Smooth muscle cell (in vitro differentiated cells): ENCODE measurements at regions not wholly inside any gene's neighbourhood (a gene's known extent, or its start where the extent isn't known, plus 50 kb on each side); places are given as distances from the start of the nearest gene placed in this dataset.

Source experiments
- DNase-seq: peaks from one replicate; lab custom pipeline; 2025; ENCODE audit not compliant: unreplicated experiment; lab: John Stamatoyannopoulos, UW
- H2AFZ ChIP-seq: fragments of 200-600 bp; sonication (generic); 2 replicates; pipeline ENCODE4 v1.6.0; 2016; ENCODE audit warnings: antibody characterized with exemption, low read depth, mild to moderate bottlenecking
- H3F3A ChIP-seq: fragments of 200-600 bp; sonication (generic); 2 replicates; pipeline ENCODE4 v1.6.0; 2017; ENCODE audit warnings: antibody characterized with exemption, low read depth
- H3K27ac ChIP-seq: fragments of 200-600 bp; sonication (generic); 2 replicates; pipeline ENCODE4 v1.5.1; 2016; ENCODE audit warnings: low read depth, mild to moderate bottlenecking
- H3K27me3 ChIP-seq: fragments of 200-600 bp; sonication (generic); 2 replicates; pipeline ENCODE4 v1.6.1; 2016; ENCODE audit warnings: low read depth, mild to moderate bottlenecking
- H3K36me3 ChIP-seq: fragments of 200-600 bp; sonication (generic); 2 replicates; pipeline ENCODE4 v1.5.1; 2016; ENCODE audit warnings: low read depth
- H3K4me1 ChIP-seq: fragments of 200-600 bp; sonication (generic); 2 replicates; pipeline ENCODE4 v1.5.1; 2016; ENCODE audit warnings: low read depth
- H3K4me2 ChIP-seq: fragments of 200-600 bp; sonication (generic); 2 replicates; pipeline ENCODE4 v1.6.0; 2016; ENCODE audit warnings: mild to moderate bottlenecking
- H3K4me3 ChIP-seq: fragments of 200-600 bp; sonication (generic); 2 replicates; pipeline ENCODE4 v1.5.1; 2016; ENCODE audit warnings: mild to moderate bottlenecking
- H3K79me2 ChIP-seq: fragments of 200-600 bp; sonication (generic); 2 replicates; pipeline ENCODE4 v1.6.0; 2016; ENCODE audit warnings: low read depth, mild to moderate bottlenecking
- H3K9ac ChIP-seq: fragments of 200-600 bp; sonication (generic); 2 replicates; pipeline ENCODE4 v1.6.0; 2016; ENCODE audit warnings: low read depth
- H3K9me3 ChIP-seq: fragments of 200-600 bp; sonication (generic); replicated peaks from 2 replicates; pipeline ENCODE4 v1.5.1; 2016; ENCODE audit warnings: low read depth
- H4K20me1 ChIP-seq: fragments of 200-600 bp; sonication (generic); 2 replicates; pipeline ENCODE4 v1.6.0; 2016; ENCODE audit warnings: low read depth
- WGBS: methylation state at CpG from one replicate; pipeline ENCODE4 v1.1.7; 2016; ENCODE audit warnings: low lambda C conversion rate; 5-methylcytosine and 5-hydroxymethylcytosine counted together
- TF ChIP-seq, protein P1 (sequence below): fragments of 200-600 bp; sonication (generic); IDR thresholded peaks from 2 replicates; pipeline ENCODE4 v1.5.1; 2017; ENCODE audit warnings: borderline replicate concordance, mild to moderate bottlenecking, antibody characterized with exemption; ENCODE audit not compliant: insufficient read depth, poor library complexity, severe bottlenecking

DNA sequence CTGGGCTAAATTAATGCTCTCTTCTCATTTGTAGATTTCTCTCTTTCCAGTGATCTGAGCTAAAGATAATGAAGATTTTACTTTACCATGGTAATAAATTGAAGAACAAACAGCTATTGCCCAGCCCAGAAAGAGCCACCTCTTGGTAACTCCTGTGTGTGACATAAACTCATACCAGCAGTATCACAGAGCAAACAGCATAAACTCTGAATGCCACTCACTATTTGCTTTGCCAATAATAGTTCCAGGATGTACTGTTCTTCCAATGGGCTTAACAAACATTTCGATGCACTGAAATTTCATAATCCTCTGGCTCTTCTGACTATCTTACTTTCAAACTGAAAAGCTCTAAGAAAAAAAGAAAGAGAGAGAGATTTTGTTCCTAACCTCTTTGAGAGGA lies 69.8 kb upstream of the RASEF start:
- Histone ChIP-seq H3K9ac (no peak overlapping the region), H3K27ac (no peak overlapping the region), H3K4me3 (no peak overlapping the region), H3K9me3 (no peaks in the 10 kb centered on the region), H3K36me3 (no peaks in the 10 kb centered on the region), H3K79me2 (no peaks in the 10 kb centered on the region), H4K20me1 (no peaks in the 10 kb centered on the region), H3K4me1 (no peaks in the 10 kb centered on the region), H2AFZ (no peak overlapping the region), H3F3A (no peaks in the 10 kb centered on the region), H3K27me3 (peaks cover 8% of the 10 kb centered on the region), H3K4me2 (no peak overlapping the region)
- DNase-seq, result no peak
- 79% methylated on average over 1 of the region's 1 CpG for WGBS
- TF ChIP-seq, protein P1, sequence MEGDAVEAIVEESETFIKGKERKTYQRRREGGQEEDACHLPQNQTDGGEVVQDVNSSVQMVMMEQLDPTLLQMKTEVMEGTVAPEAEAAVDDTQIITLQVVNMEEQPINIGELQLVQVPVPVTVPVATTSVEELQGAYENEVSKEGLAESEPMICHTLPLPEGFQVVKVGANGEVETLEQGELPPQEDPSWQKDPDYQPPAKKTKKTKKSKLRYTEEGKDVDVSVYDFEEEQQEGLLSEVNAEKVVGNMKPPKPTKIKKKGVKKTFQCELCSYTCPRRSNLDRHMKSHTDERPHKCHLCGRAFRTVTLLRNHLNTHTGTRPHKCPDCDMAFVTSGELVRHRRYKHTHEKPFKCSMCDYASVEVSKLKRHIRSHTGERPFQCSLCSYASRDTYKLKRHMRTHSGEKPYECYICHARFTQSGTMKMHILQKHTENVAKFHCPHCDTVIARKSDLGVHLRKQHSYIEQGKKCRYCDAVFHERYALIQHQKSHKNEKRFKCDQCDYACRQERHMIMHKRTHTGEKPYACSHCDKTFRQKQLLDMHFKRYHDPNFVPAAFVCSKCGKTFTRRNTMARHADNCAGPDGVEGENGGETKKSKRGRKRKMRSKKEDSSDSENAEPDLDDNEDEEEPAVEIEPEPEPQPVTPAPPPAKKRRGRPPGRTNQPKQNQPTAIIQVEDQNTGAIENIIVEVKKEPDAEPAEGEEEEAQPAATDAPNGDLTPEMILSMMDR, result no peak

DNA sequence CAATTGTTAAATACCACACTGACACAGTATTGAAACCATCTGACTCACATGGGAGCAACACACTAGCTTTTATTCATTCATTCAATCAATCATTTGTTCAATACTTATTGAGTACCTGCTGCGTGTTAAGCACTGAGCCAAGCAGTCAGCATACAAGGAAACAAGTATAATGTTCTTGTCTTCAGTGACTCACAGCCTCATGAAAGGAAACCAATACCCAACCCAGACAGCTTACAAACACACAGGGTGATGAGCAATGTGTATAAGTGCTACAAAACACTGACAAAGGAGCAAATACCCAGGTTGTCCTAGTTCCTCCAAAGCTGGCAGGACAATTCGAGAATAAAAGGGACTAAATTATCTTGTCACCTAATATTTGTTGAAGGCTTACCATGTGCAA lies 67.6 kb upstream of the RASEF start:
- Histone ChIP-seq H4K20me1 (no peaks in the 10 kb centered on the region), H3K36me3 (no peaks in the 10 kb centered on the region), H3K9me3 (no peaks in the 10 kb centered on the region), H2AFZ (no peak overlapping the region), H3K79me2 (no peaks in the 10 kb centered on the region), H3K27me3 (no peaks in the 10 kb centered on the region), H3K4me1 (no peaks in the 10 kb centered on the region), H3K4me2 (no peak overlapping the region), H3K27ac (no peak overlapping the region), H3F3A (no peaks in the 10 kb centered on the region), H3K9ac (no peak overlapping the region), H3K4me3 (no peak overlapping the region)
- DNase-seq, result no peak
- WGBS, result 70% methylated on average over 2 of the region's 2 CpGs
- TF ChIP-seq, protein P1, result no peak

DNA sequence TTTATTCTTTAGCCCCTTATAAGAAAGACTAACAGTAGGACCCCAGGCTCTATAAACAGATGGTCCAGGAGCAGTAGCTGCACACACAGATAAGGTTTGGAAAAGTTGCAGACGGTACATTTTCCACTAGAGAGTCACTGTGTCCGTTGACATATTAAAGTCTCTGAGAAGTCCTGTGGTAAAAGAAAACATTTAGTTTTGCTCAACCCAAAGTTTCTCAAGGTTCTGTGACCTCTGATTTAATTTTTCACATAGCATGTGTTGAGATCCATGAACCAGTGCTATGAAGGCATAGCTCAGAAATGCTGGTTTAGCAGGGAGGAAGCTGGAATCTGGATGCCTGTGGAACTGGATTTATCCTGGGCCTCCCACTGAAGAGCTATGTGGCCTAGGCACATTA lies 62.7 kb upstream of the RASEF start:
- no peak overlapping the region for H3K27ac ChIP-seq
- no peak overlapping the region for H2AFZ ChIP-seq
- H3K27me3 ChIP-seq, result no peaks in the 10 kb centered on the region
- no peak overlapping the region for H3K4me2 ChIP-seq
- no peaks in the 10 kb centered on the region for H3F3A ChIP-seq
- H3K79me2 ChIP-seq, result no peaks in the 10 kb centered on the region
- H3K9ac ChIP-seq, result no peak overlapping the region
- no peaks in the 10 kb centered on the region for H3K36me3 ChIP-seq
- DNase-seq, result no peak
- no peak overlapping the region for H3K4me3 ChIP-seq
- TF ChIP-seq, protein P1, result no peak
- no peaks in the 10 kb centered on the region for H3K4me1 ChIP-seq
- H3K9me3 ChIP-seq, result no peaks in the 10 kb centered on the region
- no peaks in the 10 kb centered on the region for H4K20me1 ChIP-seq
- 48% methylated on average over 2 of the region's 2 CpGs for WGBS

DNA sequence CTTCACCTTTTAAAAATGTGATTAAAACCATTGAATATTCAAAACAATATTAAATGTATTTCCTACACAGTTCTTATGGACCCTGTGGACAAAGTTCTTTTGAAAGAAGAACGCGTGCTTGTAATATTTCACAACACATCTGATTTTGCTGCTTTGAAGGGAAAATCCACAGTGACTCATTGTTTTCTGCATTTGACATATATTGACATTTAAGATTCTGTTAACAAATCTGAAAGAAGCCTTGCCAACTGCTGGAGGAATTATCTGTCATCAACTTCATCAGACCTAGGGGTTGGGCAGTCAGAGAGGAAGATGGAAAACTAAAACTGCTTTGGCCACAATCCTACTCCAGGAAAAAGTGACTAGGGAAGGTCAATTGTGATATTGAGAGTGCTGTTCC lies 56.9 kb upstream of the RASEF start:
- Histone ChIP-seq H3K9ac (no peak overlapping the region), H3K79me2 (no peaks in the 10 kb centered on the region), H2AFZ (no peak overlapping the region), H3F3A (no peaks in the 10 kb centered on the region), H3K27ac (no peak overlapping the region), H3K27me3 (no peaks in the 10 kb centered on the region), H3K4me3 (no peak overlapping the region), H3K9me3 (no peaks in the 10 kb centered on the region), H3K4me2 (no peak overlapping the region), H4K20me1 (no peaks in the 10 kb centered on the region), H3K36me3 (no peaks in the 10 kb centered on the region), H3K4me1 (no peaks in the 10 kb centered on the region)
- TF ChIP-seq, protein P1, result no peak
- WGBS, result 97% methylated on average over 2 of the region's 2 CpGs
- DNase-seq, result no peak
